ENCODE measurements at regions not wholly inside any gene's neighbourhood (a gene's known extent, or its start where the extent isn't known, plus 50 kb on each side); places are given as distances from the start of the nearest gene placed in this dataset.
"Not testable (repeated sequence)": the region's sequence is repeated elsewhere in the genome, so short reads cannot be mapped to it uniquely, and the experiment has no call there.

DNA sequence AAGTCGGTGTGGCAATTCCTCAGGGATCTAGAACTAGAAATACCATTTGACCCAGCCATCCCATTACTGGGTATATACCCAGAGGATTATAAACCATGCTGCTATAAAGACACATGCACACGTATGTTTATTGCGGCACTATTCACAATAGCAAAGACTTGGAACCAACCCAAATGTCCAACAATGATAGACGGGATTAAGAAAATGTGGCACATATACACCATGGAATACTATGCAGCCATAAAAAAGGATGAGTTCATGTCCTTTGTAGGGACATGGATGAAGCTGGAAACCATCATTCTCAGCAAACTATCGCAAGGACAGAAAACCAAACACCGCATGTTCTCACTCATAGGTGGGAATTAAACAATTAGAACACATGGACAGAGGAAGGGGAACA, 80.6 kb upstream of the ST3GAL5 start:
- in situ Hi-C loops (cut with HindIII; ENCODE audit: low pct_unique_long_range_greater_than_20kb, low sequenced_read_pairs) = not testable (repeated sequence)

DNA sequence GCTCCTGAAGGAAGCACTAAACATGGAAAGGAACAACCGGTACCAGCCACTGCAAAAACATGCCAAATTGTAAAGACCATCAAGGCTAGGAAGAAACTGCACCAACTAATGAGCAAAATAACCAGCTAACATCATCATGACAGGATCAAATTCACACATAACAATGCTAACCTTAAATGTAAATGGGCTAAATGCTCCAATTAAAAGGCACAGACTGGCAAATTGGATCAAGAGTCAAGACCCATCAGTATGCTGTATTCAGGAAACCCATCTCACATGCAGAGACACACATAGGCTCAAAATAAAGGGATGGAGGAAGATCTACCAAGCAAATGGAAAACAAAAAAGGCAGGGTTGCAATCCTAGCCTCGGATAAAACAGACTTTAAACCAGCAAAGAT, 77.0 kb upstream of the ST3GAL5 start:
- in situ Hi-C loops (cut with HindIII; ENCODE audit: low pct_unique_long_range_greater_than_20kb, low sequenced_read_pairs) = not testable (repeated sequence)

More for the DNA sequence above, 80.6 kb upstream of the ST3GAL5 start:
- DNase-seq (ENCODE audit: low read depth, low spot score) = not testable (repeated sequence)

DNA sequence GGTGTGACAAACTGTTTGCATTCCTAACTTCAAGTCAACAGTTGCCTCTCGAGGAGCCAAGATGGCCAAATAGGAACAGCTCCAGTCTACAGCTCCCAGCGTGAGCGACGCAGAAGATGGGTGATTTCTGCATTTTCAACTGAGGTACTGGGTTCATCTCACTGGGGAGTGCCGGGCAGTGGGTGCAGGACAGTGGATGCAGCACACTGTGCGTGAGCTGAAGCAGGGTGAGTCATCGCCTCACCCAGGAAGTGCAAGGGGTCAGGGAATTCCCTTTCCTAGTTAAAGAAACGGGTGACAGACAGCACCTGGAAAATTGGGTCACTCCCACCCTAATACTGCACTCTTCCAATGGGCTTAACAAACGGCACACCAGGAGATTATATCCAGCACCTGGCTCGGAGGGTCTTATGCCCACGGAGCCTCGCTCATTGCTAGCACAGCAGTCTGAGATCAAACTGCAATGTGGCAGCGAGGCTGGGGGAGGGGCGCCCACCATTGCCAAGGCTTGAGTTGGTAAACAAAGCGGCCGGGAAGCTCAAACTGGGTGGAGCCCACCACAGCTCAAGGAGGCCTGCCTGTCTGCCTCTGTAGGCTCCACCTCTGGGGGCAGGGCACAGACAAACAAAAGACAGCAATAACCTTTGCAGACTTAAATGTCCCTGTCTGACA, 75.1 kb upstream of the ST3GAL5 start:
- in situ Hi-C loops (cut with HindIII; ENCODE audit: low pct_unique_long_range_greater_than_20kb, low sequenced_read_pairs); DNase-seq (ENCODE audit: low read depth, low spot score): not testable (repeated sequence)

More for the DNA sequence above, 77.0 kb upstream of the ST3GAL5 start:
- DNase-seq (ENCODE audit: low read depth, low spot score) = not testable (repeated sequence)

DNA sequence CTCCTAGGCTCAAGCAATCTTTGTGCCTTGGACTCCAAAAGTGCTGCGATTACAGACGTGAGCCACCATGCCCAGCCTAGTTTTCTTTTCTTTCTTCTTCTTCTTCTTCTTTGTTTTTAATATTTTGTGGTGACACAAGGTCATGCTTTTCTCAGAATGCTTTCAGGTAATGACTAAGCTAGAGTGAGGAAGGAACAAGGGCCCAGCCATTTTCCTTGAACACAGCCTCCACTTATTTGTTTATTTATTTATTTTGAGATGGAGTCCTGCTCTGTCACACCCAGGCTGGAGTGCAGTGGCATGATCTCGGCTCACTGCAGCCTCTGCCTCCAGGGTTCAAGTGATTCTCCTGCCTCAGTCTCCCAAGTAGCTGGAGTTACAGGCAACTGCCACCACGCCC, 74.3 kb upstream of the ST3GAL5 start:
- no peak for DNase-seq (ENCODE audit: low read depth, low spot score)
- in situ Hi-C loops (cut with HindIII; ENCODE audit: low pct_unique_long_range_greater_than_20kb, low sequenced_read_pairs) = no loop called here

DNA sequence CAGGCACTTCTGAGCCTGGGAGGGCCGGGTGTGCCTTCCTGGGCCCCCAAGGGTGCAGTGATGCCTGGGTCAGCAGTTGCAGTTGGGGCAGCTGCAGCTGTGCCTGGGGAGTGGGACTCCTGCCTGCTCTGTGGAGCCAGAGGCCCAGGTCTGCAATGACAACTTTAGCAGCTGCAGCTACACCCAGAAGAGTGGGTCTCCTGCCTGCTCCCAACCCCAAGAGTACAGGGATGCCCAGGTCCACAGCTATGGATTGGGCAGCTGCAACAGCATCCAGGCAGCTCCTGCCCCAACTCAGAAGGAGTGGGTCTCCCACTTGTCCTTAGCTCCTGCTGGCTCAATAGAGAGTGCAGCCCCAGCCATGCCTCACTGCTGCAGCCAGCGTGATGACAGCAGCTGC, 73.0 kb upstream of the ST3GAL5 start:
- in situ Hi-C loops (cut with HindIII; ENCODE audit: low pct_unique_long_range_greater_than_20kb, low sequenced_read_pairs) = no loop called here
- no peak for DNase-seq (ENCODE audit: low read depth, low spot score)

DNA sequence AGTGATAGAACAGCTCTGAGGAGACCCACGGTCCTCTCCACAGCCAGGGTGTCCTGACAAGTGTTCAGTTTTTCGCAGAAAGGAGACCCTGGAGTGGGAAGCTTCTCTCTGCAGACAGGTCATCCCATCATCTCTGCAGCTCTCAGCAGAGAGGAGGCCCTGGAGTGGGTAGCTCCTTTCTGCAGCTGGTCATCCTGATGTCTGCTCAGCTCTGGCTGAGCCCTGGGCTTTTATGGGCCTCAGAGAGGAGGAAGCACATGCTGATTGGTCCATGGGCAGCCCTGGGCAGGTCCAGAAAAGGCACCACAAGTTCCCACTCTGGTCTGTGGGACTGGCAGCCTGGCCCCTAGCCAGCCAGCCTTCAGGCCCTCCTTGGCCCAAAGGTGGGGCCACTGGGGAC, 72.3 kb upstream of the ST3GAL5 start:
- in situ Hi-C loops (cut with HindIII; ENCODE audit: low pct_unique_long_range_greater_than_20kb, low sequenced_read_pairs) = no loop called here
- DNase-seq (ENCODE audit: low read depth, low spot score) = no peak

DNA sequence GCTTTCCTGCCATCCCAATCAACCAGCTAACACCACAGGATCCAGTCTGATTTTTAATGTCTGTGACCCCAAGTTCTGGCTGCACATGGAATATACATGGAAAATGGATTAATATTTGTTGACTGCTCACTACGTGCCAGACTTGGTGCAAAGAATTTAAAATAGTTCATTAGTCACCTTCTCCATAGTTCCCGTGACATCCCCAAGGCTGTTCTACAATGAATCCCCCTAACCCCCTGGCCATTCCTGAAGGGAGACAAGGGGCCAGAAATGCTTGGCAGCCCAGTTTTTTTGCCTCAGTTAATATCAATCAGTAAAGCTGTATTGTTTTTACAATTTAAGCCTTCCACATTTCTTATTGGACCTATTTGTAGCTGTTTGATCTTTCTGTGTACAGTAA, 71.0 kb upstream of the ST3GAL5 start:
- in situ Hi-C loops (cut with HindIII; ENCODE audit: low pct_unique_long_range_greater_than_20kb, low sequenced_read_pairs) = no loop called here
- DNase-seq (ENCODE audit: low read depth, low spot score) = no peak

DNA sequence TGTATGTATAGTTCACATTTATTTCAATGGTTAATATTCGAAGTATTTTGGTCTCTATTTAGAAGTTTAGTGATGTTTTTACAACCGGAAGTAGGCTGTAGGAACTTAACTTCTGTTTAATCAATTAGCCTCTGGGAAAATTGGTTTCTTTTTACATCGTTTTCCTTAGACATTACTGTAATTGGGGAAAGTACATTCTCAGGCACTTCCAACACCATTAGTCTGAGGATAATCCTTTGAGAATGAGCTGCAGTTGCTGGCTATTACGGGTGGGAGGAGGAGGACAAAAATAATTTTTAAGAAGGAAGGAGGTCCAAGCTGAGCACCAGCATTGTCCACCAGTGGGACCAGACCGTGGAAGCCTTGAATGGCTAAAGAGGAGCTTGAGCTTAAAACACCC, 70.4 kb upstream of the ST3GAL5 start:
- in situ Hi-C loops (cut with HindIII; ENCODE audit: low pct_unique_long_range_greater_than_20kb, low sequenced_read_pairs) = no loop called here
- no peak for DNase-seq (ENCODE audit: low read depth, low spot score)

DNA sequence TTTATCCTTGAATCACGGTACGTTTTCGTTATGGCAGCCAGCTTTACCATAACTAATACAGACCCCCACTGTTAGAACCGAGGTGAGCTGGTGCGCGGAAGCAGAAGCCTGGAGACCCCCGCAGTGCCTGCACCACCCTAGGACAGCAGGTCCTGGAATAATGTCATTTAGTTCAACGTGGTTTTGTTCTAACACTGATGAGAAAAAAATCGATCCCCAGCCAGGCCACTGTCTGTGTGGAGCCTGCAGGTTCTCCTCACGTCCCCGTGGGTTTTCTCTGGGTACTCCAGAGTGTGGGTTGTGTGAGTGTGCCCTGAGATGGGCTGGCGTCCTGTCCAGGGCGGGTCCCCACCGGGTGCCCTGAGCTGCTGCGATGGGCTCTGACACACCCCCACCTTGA, 69.9 kb upstream of the ST3GAL5 start:
- no peak for DNase-seq (ENCODE audit: low read depth, low spot score)
- in situ Hi-C loops (cut with HindIII; ENCODE audit: low pct_unique_long_range_greater_than_20kb, low sequenced_read_pairs) = no loop called here

DNA sequence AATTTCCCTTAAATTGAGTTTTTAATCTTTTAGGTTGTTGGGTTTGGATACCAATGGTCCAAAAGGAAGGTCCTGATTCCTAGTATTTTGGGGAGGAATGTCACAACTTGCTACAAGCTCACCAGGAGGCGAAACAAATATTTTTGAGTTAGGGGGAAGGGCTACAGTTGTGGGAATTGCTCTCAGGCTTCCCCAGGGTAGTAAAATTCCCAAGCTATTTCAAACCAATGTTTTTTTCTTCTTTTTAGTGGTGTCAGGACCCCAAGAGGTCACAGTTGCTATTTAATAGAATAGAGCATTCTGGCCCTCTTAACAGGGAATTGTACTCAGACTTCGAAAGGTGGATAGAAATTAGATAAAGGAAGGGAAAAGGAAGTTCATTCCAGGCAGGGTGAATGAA, 68.5 kb upstream of the ST3GAL5 start:
- DNase-seq (ENCODE audit: low read depth, low spot score) = no peak
- in situ Hi-C loops (cut with HindIII; ENCODE audit: low pct_unique_long_range_greater_than_20kb, low sequenced_read_pairs) = no loop called here

DNA sequence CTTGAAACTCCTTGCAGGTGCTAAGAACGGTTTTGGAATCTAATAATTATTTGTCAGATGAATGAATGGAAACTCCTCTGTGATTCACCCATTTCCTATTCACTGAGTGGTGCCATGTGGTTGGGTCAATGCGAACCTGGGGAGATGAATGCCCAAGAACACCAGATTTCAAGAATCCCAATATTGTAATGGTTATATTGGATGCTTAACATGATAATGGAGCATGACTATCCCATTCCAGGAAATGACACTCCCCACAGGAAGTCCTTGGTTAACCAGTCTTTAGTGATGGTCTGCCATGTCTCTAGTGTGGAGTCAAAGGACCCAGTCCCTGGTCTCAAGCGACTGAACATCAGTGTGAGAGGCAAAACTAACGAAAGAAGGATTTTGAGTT, 67.9 kb upstream of the ST3GAL5 start:
- in situ Hi-C loops (cut with HindIII; ENCODE audit: low pct_unique_long_range_greater_than_20kb, low sequenced_read_pairs) = no loop called here
- DNase-seq (ENCODE audit: low read depth, low spot score) = no peak

DNA sequence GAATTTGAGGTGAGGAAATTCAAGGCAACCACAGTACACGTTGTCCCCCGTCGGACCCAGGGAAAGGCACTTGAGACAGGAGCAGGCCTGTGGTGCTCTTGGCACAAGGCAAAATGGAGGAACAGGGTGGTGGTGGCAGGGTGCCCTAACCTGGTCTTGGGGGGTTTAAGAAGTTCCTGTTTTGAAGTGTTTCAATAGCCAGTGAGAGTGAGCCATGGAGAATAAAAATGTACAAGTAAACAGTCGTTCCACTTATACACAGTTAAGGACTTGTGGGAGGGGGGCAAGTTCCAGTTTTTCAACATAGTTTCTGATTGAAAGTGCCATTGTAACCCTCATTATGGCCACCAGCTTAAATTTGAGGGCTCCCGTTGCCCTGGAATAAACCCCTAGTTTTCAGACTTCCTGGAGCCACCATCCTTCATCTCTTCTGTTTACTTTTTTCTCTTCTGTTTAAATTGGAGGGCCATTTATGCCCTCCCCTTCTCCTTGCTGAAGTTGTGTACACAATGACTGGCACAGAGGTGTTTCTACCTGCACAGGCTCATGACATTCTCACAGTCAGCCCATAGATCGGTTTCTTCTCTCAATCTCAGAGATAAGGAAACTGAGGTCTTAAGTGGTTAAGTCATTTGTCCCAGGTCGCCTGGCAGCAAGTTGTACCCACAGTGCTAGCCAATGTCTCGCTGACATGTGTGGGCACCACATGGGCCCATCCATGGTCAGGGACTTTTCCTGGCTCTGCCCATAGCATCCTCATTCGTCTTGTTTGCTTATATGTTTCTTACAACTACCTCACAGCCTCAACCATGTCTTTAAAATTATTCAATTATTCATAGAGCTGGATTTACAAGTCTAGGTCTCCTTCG, 66.0 kb upstream of the ST3GAL5 start:
- DNase-seq (ENCODE audit: low read depth, low spot score) = no peak
- in situ Hi-C loops (cut with HindIII; ENCODE audit: low pct_unique_long_range_greater_than_20kb, low sequenced_read_pairs) = no loop called here

DNA sequence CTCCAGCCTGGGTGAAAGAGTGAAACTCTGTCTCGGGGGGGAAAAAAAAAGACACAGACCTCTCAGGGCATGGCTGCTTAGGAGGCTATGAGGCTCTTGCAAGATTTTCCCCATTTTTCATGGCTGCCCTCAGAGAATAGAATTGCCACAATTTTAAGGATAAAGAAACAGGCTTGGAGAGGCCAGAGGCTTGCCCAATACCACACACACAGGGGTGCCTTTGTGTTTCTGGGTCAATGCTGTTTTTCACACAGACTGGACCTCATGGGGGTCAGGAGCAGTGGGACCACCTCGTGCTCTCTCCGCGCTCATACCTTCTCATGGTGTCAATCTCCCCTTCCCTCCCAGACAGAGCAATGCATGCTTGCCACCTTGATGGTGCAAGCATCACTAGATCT, 65.4 kb upstream of the ST3GAL5 start:
- DNase-seq (ENCODE audit: low read depth, low spot score) = peak; percentile 54
- in situ Hi-C loops (cut with HindIII; ENCODE audit: low pct_unique_long_range_greater_than_20kb, low sequenced_read_pairs) = no loop called here

DNA sequence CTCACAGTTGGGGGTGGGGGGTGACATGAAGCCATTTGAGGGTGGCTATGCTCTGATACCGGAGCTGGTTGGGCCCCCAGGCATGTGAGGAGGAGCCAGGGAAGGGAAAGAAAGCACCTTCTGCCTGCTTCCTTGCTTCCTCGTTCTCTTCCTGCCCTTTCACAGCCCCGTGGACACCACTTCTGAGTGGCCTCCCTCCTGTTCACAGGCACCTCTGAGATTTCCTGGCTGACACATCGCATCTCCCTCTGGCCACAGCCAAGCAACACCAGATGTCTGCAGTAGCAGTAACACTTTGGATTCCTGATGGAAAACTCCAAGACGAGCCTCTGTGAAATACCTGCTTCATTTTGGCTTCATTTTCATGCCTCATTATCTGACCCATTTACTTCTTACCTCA, 64.7 kb upstream of the ST3GAL5 start:
- no peak for DNase-seq (ENCODE audit: low read depth, low spot score)
- in situ Hi-C loops (cut with HindIII; ENCODE audit: low pct_unique_long_range_greater_than_20kb, low sequenced_read_pairs) = no loop called here

DNA sequence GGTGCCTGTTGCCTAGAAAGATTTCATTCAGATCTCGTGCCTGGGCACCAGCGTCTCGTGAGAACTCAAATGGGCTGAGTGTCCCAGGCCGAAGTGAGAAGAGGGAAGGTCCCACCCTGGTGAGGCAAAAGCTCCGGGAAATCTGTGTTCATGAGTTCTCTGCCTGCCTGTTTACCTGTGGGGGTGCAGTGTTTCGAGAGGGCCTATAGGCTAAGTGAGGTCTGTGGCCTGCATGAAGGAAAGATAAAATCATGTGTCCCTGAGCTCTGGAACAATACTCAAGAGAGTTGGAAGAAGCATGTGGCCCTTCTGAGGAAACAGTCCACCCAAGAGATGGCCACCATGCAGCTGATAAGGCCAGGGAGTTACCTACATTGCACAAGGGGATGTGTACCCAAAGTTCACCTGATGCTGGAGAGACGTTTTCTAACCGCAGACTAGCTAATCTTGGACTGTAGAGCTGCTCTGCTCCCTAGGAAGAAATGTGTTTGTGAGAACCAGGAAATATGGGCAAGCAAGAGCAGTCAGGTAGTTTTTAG, 63.5 kb upstream of the ST3GAL5 start:
- no peak for DNase-seq (ENCODE audit: low read depth, low spot score)
- in situ Hi-C loops (cut with HindIII; ENCODE audit: low pct_unique_long_range_greater_than_20kb, low sequenced_read_pairs) = no loop called here

DNA sequence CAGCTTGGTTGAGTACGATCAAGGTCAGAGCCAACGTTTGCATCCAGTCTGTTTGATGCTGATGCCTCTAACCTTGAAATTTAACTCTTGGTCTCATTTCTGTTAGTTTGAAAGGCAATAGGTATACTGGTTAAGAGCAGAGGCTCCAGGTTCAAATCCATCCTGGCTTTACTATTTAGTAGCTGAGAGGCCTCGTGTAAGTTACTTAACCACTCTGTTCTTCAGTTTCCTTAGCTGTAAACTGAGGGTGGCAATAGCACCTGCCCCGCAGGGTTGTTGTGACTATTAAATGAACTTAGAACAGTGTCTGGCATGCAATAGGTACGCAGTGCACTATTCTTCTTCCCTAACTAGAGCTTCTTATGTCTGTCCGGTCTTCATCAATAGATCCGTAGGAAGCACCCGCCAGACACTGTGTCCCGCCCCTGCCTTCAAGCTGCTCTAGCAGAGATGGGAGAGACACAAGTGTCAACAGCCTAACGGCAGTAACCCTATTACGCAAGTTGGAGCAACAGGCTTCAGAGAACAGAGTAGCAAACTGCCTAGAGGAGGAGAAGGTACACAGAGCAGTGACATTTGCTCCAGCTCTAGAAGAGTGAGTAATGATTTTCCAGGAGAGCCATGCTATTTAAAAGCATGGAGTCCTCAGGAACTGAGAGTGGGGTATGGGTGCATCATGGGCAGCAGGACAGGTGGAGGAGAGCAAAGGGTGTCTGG, 62.7 kb upstream of the ST3GAL5 start:
- in situ Hi-C loops (cut with HindIII; ENCODE audit: low pct_unique_long_range_greater_than_20kb, low sequenced_read_pairs) = no loop called here

DNA sequence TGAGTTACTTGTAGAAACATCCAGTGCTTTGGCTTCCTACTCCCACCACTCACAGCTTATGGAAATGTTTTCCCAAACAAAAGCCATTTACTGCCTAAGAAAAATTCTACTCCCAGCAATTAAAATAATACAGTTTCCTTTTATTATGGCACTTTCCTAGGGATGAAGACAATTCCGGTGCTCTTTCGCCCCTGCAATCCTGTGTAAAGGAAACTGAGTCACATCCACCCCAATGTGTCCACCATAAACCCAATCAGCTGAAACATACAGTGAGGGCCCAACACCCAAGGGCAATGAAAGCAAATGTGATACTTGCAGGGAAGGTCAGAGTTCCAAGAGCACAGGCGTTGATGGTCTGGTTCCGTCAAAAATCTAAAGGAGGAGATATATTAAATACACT, 62.0 kb upstream of the ST3GAL5 start:
- DNase-seq (ENCODE audit: low read depth, low spot score) = no peak
- in situ Hi-C loops (cut with HindIII; ENCODE audit: low pct_unique_long_range_greater_than_20kb, low sequenced_read_pairs) = no loop called here

More for the DNA sequence above, 62.7 kb upstream of the ST3GAL5 start:
- no peak for DNase-seq (ENCODE audit: low read depth, low spot score)

DNA sequence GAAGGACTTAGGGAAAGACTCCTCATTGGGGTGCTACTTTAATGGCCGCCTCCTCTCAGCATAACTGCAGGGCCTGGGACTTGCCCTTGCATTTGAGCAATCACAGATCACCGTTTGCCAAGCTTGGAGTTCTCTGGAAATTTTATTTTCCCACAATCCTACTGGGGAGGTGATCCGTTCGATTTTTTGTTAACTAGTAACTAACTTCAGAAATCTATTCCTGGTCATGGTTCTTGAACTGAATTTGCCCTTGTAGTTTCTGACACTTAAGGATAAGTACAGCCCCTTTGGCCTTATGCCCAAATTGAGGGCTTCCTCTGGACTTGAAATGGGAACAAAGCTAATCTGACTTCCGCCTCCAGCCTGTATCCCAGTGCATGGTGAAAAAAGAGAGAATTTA, 60.5 kb upstream of the ST3GAL5 start:
- DNase-seq (ENCODE audit: low read depth, low spot score) = no peak
- in situ Hi-C loops (cut with HindIII; ENCODE audit: low pct_unique_long_range_greater_than_20kb, low sequenced_read_pairs) = no loop called here
